NCI-H2029 treated with DMSO at 0.1 percent for 48 hours (cell line): ENCODE measurements at regions not wholly inside any gene's neighbourhood (a gene's known extent, or its start where the extent isn't known, plus 50 kb on each side); places are given as distances from the start of the nearest gene placed in this dataset.
"Not testable (repeated sequence)": the region's sequence is repeated elsewhere in the genome, so short reads cannot be mapped to it uniquely, and the experiment has no call there.

ENCODE experiments used
- DNase-seq: peaks from one replicate; lab custom pipeline; 2025; lab: John Stamatoyannopoulos, UW

- DNase-seq, result no peak
These were observed 887.2 kb downstream of the BRD1 start for GRCh38 chr22:48940266-48941032.

DNA sequence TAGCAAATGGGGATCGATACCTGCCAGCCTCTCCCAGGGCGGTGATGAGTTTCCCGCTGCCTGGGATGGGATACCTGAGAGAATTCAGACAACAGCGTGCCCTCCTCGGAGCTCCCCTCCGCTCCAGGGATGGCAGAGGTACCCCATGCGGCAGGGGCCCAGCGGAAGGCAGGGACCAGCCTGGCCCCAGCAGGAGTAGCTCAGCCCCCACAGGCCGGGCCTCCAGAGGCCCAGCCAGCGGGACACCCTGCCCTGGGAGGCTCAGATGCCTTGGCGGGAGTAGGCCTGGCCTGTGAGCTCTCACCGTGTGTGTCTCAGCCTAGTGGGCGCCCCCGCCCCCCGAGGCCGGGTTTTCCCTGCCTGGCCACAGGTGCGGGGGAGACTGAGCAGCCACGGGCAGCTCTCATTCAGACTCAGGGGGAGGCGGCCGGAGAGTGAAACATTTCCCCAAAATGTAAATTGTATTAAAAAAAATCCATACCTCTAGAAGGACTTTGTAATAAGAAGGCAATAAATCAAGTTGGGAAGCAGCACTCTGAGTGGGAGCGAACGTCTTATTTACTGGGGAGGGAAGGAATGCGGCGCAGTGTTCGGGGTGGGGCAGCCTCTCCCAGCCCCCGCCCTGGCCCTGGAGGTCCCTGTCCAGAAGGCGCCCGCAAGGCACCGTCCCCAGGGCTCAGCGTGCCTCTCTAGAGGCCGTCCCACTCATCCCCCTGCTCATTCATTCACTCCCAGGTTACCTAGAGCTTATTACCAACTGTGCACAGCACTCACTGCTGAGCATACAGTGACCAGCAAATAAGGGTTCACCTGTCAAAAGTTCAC is 888.0 kb downstream of the BRD1 start:
- no peak for DNase-seq

- DNase-seq, result no peak
These were observed 888.9 kb downstream of the BRD1 start for GRCh38 chr22:48938741-48939140.

GRCh38 chr22:48937032-48937639 is 890.5 kb downstream of the BRD1 start:
- DNase-seq, result no peak

DNA sequence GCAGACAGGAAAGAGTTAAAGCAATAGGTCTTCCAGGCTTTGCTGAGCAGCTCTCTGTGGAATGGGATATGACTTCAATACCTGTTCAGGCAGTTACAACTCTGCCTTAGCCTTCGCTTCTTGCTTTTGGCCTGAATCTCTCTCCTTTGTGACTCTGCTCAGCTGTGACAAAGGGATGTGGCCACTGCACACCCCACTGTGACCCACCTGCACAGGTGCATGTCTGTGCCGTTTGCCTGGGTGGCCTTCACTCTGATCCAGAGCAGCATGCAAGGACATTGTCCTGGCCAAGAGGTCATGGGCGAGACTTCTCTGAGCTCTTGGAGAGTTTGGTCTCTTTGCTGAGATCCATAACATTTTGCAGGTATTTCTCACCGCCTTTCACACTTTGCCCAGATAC is 891.3 kb downstream of the BRD1 start:
- no peak for DNase-seq

DNA sequence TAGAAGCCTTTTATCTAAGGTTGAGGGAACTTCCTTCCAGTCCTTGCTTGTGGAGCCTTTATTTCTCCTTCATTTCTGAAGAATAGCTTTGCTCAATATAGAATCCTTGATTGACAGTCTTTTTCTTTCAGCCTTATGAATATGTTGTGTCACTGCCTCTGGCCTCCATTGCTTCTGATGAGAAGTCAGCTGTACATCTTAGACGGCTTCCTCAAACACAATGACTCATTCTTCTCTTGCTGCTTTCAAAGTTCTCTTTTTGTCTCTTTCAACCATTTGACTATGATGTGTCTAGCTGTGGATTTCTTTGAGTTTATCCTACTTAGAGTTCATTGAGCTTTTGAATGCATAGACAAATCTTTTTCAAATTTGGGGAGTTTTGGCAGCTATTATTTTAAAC is 893.2 kb downstream of the BRD1 start:
- DNase-seq, result no peak

DNA sequence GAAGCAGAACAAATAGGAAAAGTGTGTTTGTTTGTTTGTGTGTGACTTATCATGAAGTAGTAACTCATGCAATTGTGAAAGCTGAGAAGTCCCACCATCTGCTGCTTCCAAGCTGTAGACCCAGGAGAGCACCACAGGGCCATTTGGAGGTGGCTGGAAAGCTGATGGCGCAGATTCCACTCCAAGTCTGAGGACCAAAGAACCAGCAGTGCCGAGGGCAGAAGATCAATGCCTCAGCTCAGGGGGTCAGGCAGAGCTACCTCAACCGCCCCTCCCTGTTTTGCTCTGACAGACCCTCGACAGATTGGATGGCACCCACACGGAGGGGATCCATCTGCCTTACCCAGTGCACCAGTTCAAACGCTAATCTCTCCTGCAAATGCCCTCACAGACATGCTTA is 896.2 kb downstream of the BRD1 start:
- DNase-seq, result no peak

GRCh38 chr22:48929276-48929790 is 898.3 kb downstream of the BRD1 start:
- no peak for DNase-seq

DNA sequence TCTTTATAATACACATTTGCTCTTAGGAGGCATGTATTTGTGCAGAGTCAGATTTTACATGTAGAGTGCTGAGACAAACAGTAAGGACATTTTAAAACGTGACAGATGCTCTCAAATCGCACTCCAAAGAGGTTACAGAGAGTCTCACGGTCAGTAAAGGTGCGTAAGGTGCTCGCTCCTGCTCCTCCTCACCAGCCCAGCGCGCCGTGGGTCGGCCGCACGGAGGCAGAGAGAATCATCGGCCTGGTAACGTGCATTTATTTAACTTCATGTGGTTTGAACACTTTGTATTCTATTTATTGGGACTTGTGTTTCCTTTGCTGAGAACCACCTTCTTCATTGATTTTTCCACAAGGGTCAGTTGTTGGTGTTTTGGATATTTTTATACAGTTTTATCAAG is 900.1 kb downstream of the BRD1 start:
- no peak for DNase-seq

DNA sequence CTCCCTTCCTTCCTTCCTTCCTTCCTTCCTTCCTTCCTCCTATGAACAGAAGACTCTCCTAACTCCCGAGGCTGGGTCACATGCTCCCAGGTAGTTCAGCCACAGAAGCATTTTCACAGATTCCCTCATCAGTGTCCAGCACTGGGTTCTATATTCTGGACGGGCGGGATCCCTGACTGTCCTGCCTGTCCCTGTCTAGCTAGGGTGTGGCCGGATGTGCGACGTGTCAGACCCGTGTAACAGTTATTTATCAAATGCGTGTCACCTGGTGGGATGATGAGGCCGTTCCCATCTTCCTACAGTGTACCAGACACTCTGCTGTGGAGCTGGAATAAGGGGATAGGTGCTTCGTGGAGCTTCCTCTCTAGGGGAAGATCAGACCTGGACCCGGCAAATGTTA is 901.0 kb downstream of the BRD1 start:
- no peak for DNase-seq

- DNase-seq, result no peak
These were observed 901.5 kb downstream of the BRD1 start for GRCh38 chr22:48926136-48926535.

DNA sequence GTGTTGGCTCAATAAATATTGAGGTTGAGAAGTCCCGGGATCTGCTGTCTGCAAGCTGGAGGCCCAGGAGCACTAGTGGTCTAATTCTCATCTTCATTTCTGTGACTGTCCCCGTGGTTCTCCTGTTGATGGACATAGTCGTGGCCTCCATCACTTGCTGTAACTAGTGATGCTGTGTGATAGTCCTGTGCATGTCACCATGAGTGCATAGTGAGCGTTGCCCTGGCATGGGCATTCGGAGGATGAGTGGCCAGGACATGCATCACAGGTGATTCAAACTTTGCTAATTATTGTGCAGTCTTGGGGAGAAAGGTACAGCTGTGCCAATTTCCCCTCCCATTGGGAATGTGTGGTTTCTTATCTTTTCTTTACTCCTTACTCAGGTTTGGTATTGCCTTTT is 902.2 kb downstream of the BRD1 start:
- no peak for DNase-seq

GRCh38 chr22:48923996-48924395 is 903.7 kb downstream of the BRD1 start:
- no peak for DNase-seq

DNA sequence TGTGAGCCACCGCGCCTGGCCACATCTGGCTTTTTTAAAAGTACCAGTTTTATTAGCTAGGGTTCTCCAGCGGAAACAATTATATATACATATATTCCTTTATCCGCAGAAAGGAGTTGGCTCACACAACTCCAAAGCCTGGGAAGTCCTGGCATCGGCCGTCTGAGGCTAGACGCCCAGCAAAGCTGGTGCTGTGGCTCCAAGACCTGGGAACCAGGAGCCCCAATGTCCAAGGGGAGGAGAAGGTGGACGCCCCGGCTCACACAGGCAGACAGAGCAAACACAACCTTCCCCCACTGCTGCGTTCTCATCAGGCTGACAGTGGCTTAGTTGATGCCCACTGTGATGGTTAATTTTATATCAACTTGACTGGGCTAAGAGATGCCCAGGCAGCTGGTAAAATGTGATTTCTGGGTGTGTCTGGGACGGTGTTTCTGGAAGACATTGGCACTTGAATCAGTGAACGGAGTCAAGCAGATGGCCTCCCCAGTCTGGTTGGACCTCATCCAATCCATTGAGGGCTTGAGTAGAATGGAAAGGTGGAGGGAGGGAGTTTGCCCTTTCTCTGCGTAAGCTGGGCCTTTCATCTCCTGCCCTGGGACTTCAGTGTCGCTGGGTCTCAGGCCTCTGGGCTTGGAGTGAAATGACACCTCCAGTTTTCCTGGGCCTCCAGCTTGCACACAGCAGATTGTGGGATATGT is 904.4 kb downstream of the BRD1 start:
- DNase-seq, result no peak

GRCh38 chr22:48921411-48921903 is 906.2 kb downstream of the BRD1 start:
- no peak for DNase-seq

DNA sequence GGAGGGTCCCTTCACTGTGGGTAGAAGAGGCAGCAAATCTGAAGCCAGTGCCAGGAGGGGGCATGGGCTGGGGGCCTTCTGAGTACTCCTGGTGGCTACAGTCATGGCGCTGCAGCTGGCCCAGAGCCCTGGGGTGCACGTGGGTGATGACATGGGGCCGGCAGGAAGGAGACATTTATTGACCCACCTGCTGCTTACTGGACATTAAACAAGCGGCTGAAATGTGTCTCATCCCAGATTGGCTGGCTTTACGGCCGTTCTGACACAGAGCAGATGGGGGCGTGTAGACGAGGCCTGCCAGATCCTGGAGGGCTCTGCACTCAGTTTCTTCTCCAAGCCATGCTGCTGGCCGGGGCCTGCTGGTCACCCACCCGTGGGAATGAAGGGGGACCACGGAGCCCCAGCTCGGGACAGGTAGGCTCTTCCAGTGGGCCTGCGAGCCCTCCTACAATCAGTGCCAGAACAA is 906.9 kb downstream of the BRD1 start:
- DNase-seq, result no peak

DNA sequence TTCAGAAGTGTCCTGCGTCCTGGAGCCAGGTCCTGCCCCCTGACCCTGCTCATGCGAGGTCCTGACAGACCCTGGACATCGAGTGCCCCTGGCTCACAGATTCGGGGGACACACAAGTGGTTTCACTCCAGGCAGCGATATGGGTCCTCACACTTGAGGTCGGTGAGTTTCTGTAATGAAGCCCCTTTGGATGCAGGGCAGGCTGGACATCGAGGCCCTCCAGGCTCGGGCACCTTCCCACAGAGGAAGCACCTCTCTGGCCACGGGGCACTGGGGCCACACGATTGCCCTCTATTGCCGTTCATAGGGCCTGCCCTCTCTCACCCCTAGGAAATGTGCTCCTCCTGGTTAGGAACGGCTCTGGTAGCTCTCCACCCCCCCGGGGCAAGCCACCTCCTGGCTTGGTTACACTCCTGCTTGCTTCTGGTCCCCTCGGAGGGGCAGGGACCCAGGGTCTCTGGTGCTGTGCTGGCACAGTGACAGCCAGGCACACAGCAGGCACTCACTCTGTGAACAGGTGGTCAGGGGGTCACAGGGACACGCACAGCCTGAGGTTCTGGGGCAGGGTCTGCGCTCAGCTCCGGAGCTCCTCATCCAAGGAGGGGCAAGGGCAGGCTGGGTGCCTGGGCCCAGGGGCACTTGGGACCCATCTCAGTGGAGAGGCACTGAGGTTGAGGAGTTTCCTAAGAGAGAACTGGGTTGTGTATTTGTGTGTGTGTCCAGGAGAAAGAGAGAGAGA is 907.7 kb downstream of the BRD1 start:
- DNase-seq, result no peak

DNA sequence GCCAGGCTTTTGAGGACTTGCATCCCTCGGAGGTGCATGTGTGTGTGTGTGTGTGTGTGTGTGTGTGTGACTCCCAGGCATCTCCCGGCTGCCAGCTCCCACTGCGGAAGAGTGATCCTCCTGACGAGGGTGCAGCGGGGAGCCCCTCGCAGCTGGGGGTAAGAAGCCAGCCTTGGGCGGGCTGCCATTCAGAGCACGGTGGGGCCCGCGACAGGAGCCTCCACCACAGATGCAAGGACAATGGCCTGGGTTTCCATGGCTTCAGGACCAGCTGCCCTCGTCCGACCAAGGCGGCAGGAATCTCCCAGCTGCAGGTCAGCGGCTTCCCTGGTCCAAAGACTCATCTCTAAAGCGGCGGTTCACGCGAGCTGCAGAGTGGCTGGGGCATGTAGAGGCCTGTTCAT is 908.5 kb downstream of the BRD1 start:
- DNase-seq, result no peak

DNA sequence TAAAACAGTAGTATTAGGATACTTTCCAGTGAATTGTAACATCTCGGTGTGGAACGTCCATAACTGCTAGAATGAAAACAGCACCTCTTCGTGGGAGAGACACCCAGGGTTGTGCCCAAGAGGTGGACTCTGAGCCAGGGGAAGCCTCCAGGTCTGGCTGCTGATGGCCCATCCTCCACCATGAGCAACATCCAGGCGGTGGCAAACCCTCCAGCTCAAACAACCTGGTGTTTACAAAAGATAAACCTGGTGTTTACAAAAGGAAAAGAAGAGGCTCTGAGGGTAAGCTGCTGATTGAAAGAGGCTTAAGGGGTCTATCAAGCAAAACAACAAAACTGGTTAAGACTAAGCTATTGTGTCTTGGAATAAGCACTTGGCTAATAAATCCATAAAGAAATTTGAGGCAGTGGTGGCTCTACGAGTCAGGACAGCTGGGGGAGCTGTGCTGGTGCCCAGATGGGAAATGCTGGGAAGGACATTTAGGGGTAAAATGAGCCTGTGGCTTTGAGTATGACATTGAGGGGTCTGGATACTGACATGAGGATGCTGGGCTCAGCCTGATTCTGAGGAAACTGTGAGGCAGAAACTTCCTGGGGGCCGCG is 909.0 kb downstream of the BRD1 start:
- DNase-seq, result peak; percentile 77

GRCh38 chr22:48912356-48913066 is 915.2 kb downstream of the BRD1 start:
- DNase-seq, result not testable (repeated sequence)
